Vagina (tissue), 2 donors: ENCODE measurements at regions not wholly inside any gene's neighbourhood (a gene's known extent, or its start where the extent isn't known, plus 50 kb on each side); places are given as distances from the start of the nearest gene placed in this dataset.
A peak's percentile ranks its signal among the peaks of the same experiment; 100 is the strongest.

Source experiments
- DNase-seq, 2 donors: peaks; one replicate each; pipeline ENCODE4 v3.0.0-alpha.2; 2017; ENCODE audit errors: extremely low spot score in 2 of 2
- H3K27ac ChIP-seq: fragments of 200-600 bp; sonication (generic); one replicate; pipeline ENCODE4 v1.5.1; 2019
- H3K27me3 ChIP-seq: fragments of 200-600 bp; sonication (generic); one replicate; pipeline ENCODE4 v1.5.1; 2019
- H3K36me3 ChIP-seq, 2 donors: fragments of 200-600 bp; sonication (generic); one replicate each; pipeline ENCODE4 v1.5.1; 2017 to 2019
- H3K4me1 ChIP-seq: fragments of 200-600 bp; sonication (generic); one replicate; pipeline ENCODE4 v1.5.1; 2019
- H3K4me3 ChIP-seq, 2 donors: fragments of 200-600 bp; sonication (generic); 1 replicate in 1 of 2; 2 replicates in 1 of 2; pipeline ENCODE4 v1.5.1; 2016 to 2019
- H3K9me3 ChIP-seq: fragments of 200-600 bp; sonication (generic); one replicate; pipeline ENCODE4 v1.5.1; 2019
- CTCF ChIP-seq, 3 experiments: fragments of 450-650 bp in 2 of 3; fragments of 200-600 bp in 1 of 3; sonication (generic) in 1 of 3; IDR thresholded peaks; one replicate each; pipeline ENCODE4 v1.5.1; 2017 to 2019; ENCODE audit warnings: antibody characterized with exemption in 3 of 3, mild to moderate bottlenecking in 2 of 3, moderate library complexity in 2 of 3
- POLR2A ChIP-seq, 2 donors: fragments of 450-650 bp; IDR thresholded peaks; one replicate each; pipeline ENCODE4 v1.6.1; 2017; ENCODE audit warnings: antibody characterized with exemption in 2 of 2, mild to moderate bottlenecking in 2 of 2, moderate library complexity in 2 of 2
- POLR2AphosphoS5 ChIP-seq, 2 donors: sonication (generic); formaldehyde crosslinking; IDR thresholded peaks; one replicate each; pipeline ENCODE4 v1.9.0; 2017; ENCODE audit warnings: antibody characterized with exemption in 2 of 2, mild to moderate bottlenecking in 2 of 2, low read depth in 1 of 2; ENCODE audit not compliant: insufficient read depth in 1 of 2
- intact Hi-C: fragments of 100-400 bp; cut with DNase I; formaldehyde crosslinking; loops from one replicate; pipeline ENCODE4 v1.15.1; 2023

GRCh38 chr10:78413076-78414055 lies 379.7 kb downstream of the RPS24 start:
- Histone ChIP-seq H3K27ac (no peak overlapping the region), H3K27me3 (no peaks in the 10 kb centered on the region), H3K4me1 (peaks cover 8% of the 10 kb centered on the region), H3K36me3 (no peaks in the 10 kb centered on the region), H3K9me3 (no peaks in the 10 kb centered on the region), H3K4me3 (no peak overlapping the region)
- intact Hi-C loops, result no loop called here
- no peak for DNase-seq
- TF ChIP-seq CTCF (IDR thresholded peaks at IDR 0.05) (no peak), POLR2AphosphoS5 (IDR thresholded peaks at IDR 0.05; ENCODE audit: insufficient read depth in 1 of 2, low read depth in 1 of 2) (no peak), POLR2A (IDR thresholded peaks at IDR 0.05) (no peak)

GRCh38 chr10:78414380-78414779 lies 380.7 kb downstream of the RPS24 start:
- no peaks in the 10 kb centered on the region for H3K9me3 ChIP-seq
- no peak overlapping the region for H3K4me3 ChIP-seq
- no peaks in the 10 kb centered on the region for H3K4me1 ChIP-seq
- no peaks in the 10 kb centered on the region for H3K27me3 ChIP-seq
- no peak for TF ChIP-seq POLR2A (IDR thresholded peaks at IDR 0.05)
- no peak for TF ChIP-seq POLR2AphosphoS5 (IDR thresholded peaks at IDR 0.05; ENCODE audit: insufficient read depth in 1 of 2, low read depth in 1 of 2)
- TF ChIP-seq CTCF (IDR thresholded peaks at IDR 0.05), result no peak
- no peak for DNase-seq
- intact Hi-C loops, result no loop called here
- no peak overlapping the region for H3K27ac ChIP-seq
- no peaks in the 10 kb centered on the region for H3K36me3 ChIP-seq

- no peaks in the 10 kb centered on the region for H3K27me3 ChIP-seq
- intact Hi-C loops, result no loop called here
- TF ChIP-seq POLR2A (IDR thresholded peaks at IDR 0.05) (no peak), CTCF (IDR thresholded peaks at IDR 0.05) (no peak), POLR2AphosphoS5 (IDR thresholded peaks at IDR 0.05; ENCODE audit: insufficient read depth in 1 of 2, low read depth in 1 of 2) (no peak)
- DNase-seq, result no peak
- H3K4me3 ChIP-seq, result no peak overlapping the region
- H3K27ac ChIP-seq, result no peak overlapping the region
- no peaks in the 10 kb centered on the region for H3K36me3 ChIP-seq
- H3K4me1 ChIP-seq, result no peaks in the 10 kb centered on the region
- H3K9me3 ChIP-seq, result no peaks in the 10 kb centered on the region
Measured at GRCh38 chr10:78415111-78415510, 381.4 kb downstream of the RPS24 start.

GRCh38 chr10:78416031-78417011 lies 382.7 kb downstream of the RPS24 start:
- Histone ChIP-seq H3K27ac (no peak overlapping the region), H3K4me1 (no peaks in the 10 kb centered on the region), H3K9me3 (no peaks in the 10 kb centered on the region), H3K4me3 (no peak overlapping the region), H3K36me3 (no peaks in the 10 kb centered on the region), H3K27me3 (no peaks in the 10 kb centered on the region)
- peak in 1 of 2 donors; percentile 77 for DNase-seq
- intact Hi-C loops, result no loop called here
- no peak for TF ChIP-seq POLR2AphosphoS5 (IDR thresholded peaks at IDR 0.05; ENCODE audit: insufficient read depth in 1 of 2, low read depth in 1 of 2)
- no peak for TF ChIP-seq CTCF (IDR thresholded peaks at IDR 0.05)
- no peak for TF ChIP-seq POLR2A (IDR thresholded peaks at IDR 0.05)
